Gastroesophageal sphincter (tissue), 4 donors: ENCODE measurements at regions not wholly inside any gene's neighbourhood (a gene's known extent, or its start where the extent isn't known, plus 50 kb on each side); places are given as distances from the start of the nearest gene placed in this dataset.

ENCODE experiments used
- ATAC-seq: fragments of 150-250 bp; one replicate; pipeline ENCODE4 v1.9.1; 2016; ENCODE audit warnings: mild to moderate bottlenecking, moderate library complexity
- H3K27ac ChIP-seq, 4 donors: fragments of 200-600 bp; sonication (generic) in 3 of 4; 1 replicate in 3 of 4; 2 replicates in 1 of 4; pipeline ENCODE4 v1.5.1; 2016 to 2019
- H3K27me3 ChIP-seq: fragments of 200-600 bp; sonication (generic); one replicate; pipeline ENCODE4 v1.5.1; 2019
- H3K36me3 ChIP-seq, 2 donors: fragments of 200-600 bp; sonication (generic); one replicate each; pipeline ENCODE4 v1.5.1; 2019; ENCODE audit warnings: control low read depth in 1 of 2
- H3K4me1 ChIP-seq, 3 donors: fragments of 200-600 bp; sonication (generic); 1 replicate in 2 of 3; 2 replicates in 1 of 3; pipeline ENCODE4 v1.5.1; 2016 to 2019; ENCODE audit warnings: control low read depth in 2 of 3
- H3K4me3 ChIP-seq, 2 donors: fragments of 200-600 bp; sonication (generic); one replicate each; pipeline ENCODE4 v1.5.1; 2019; ENCODE audit warnings: mild to moderate bottlenecking in 1 of 2, moderate library complexity in 1 of 2
- H3K9me3 ChIP-seq, 3 donors: fragments of 200-600 bp; sonication (generic); one replicate each; pipeline ENCODE4 v1.5.1; 2017 to 2019; ENCODE audit warnings: control low read depth in 2 of 3
- EP300 ChIP-seq: sonication (generic); formaldehyde crosslinking; IDR thresholded peaks from one replicate; pipeline ENCODE4 v1.6.1; 2017; ENCODE audit warnings: antibody characterized with exemption, mild to moderate bottlenecking
- POLR2A ChIP-seq, 2 donors: fragments of 450-650 bp; IDR thresholded peaks; one replicate each; pipeline ENCODE4 v1.6.1; 2017; ENCODE audit warnings: antibody characterized with exemption in 2 of 2, mild to moderate bottlenecking in 2 of 2, moderate library complexity in 1 of 2
- POLR2AphosphoS5 ChIP-seq: sonication (generic); formaldehyde crosslinking; IDR thresholded peaks from one replicate; pipeline ENCODE4 v1.6.1; 2017; ENCODE audit warnings: antibody characterized with exemption
- WGBS, 2 donors: methylation state at CpG; one replicate each; pipeline ENCODE4 v1.1.5; 2018; ENCODE audit warnings: low coverage in 1 of 2; 5-methylcytosine and 5-hydroxymethylcytosine counted together
- TF ChIP-seq, protein P1 (sequence below), 4 experiments: fragments of 200-600 bp in 2 of 4; fragments of 450-650 bp in 2 of 4; sonication (generic) in 1 of 4; IDR thresholded peaks; one replicate each; pipeline ENCODE4 v1.5.1; 2017 to 2019; ENCODE audit warnings: antibody characterized with exemption in 4 of 4, mild to moderate bottlenecking in 2 of 4, moderate library complexity in 2 of 4

DNA sequence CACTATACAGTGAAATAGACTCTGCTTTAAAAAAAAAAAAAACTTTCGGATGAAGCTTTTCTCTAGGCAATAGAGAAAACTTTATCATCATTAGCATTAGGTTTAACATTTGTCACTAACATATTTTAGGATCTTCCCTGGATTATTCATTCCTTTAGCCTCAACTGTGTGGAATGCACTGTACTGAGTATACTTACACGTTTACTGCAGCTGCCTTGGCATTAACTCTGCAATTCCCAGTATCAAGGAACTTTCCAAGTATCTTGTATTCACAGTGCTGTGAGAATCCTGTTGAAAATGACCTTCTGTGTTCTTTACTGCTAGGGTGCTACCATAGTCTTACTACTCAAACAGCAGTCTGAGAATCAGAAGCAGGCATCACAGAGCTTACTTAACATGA is 328.2 kb upstream of the COL3A1 start:
- no peaks in the 10 kb centered on the region for H3K9me3 ChIP-seq
- H3K4me1 ChIP-seq, result no peaks in the 10 kb centered on the region
- no peaks in the 10 kb centered on the region for H3K36me3 ChIP-seq
- no peak overlapping the region for H3K4me3 ChIP-seq
- WGBS, 2 donors, result 12% methylated on average over 2 of the region's 2 CpGs
- TF ChIP-seq POLR2AphosphoS5 (no peak), POLR2A (IDR thresholded peaks at IDR 0.05) (no peak), EP300 (no peak)
- TF ChIP-seq, protein P1, sequence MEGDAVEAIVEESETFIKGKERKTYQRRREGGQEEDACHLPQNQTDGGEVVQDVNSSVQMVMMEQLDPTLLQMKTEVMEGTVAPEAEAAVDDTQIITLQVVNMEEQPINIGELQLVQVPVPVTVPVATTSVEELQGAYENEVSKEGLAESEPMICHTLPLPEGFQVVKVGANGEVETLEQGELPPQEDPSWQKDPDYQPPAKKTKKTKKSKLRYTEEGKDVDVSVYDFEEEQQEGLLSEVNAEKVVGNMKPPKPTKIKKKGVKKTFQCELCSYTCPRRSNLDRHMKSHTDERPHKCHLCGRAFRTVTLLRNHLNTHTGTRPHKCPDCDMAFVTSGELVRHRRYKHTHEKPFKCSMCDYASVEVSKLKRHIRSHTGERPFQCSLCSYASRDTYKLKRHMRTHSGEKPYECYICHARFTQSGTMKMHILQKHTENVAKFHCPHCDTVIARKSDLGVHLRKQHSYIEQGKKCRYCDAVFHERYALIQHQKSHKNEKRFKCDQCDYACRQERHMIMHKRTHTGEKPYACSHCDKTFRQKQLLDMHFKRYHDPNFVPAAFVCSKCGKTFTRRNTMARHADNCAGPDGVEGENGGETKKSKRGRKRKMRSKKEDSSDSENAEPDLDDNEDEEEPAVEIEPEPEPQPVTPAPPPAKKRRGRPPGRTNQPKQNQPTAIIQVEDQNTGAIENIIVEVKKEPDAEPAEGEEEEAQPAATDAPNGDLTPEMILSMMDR (IDR thresholded peaks at IDR 0.05), result no peak
- H3K27ac ChIP-seq, result no peak overlapping the region
- H3K27me3 ChIP-seq, result no peaks in the 10 kb centered on the region
- ATAC-seq, result no peak

- TF ChIP-seq, protein P1 (IDR thresholded peaks at IDR 0.05), result no peak
- TF ChIP-seq EP300, result no peak
- TF ChIP-seq POLR2AphosphoS5, result no peak
- no peak for TF ChIP-seq POLR2A (IDR thresholded peaks at IDR 0.05)
- Histone ChIP-seq H3K27me3 (no peaks in the 10 kb centered on the region), H3K4me1 (no peaks in the 10 kb centered on the region), H3K4me3 (no peak overlapping the region), H3K9me3 (no peaks in the 10 kb centered on the region), H3K36me3 (no peaks in the 10 kb centered on the region), H3K27ac (no peak overlapping the region)
- WGBS, 2 donors, result 70 to 72% methylated on average over 3 of the region's 3 CpGs
- no peak for ATAC-seq
These were observed 326.6 kb upstream of the COL3A1 start for GRCh38 chr2:188647430-188648070.

DNA sequence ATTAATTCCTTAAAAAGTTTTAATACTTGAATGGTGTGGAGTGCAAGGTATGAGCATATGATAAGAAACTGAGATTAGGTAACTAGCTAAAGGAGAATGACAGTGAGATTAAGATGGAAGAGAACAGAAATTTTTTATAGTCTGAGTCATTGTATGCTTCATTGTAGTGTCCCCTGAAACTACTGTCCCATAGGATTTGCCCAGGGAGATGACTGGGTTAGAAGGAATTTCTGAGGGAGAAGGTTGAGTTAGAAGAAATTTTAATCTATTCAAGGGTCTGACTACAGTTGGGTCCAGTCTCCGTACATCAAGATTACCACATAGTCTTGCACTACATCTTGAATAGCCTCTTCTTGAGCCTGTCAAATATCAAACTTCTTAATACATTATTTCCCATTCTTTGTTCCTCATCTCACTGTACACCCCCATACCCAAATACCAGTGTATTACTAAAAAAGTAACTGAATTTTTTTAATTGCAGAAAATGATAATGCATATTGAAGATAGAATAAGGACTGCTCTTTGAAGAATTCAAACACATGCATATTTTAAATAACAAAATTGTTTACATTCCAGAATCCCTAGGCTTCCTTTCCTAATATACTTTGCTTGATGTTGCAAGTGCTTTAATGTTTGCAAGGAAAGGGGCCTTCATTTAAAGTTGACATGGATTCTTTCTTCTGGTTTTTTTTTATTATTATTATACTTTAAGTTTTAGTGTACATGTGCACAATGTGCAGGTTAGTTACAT is 314.3 kb upstream of the COL3A1 start:
- 77 to 100% methylated on average over 1 of the region's 1 CpG for WGBS, 2 donors
- Histone ChIP-seq H3K4me1 (no peaks in the 10 kb centered on the region), H3K9me3 (no peaks in the 10 kb centered on the region), H3K27ac (no peak overlapping the region), H3K27me3 (no peaks in the 10 kb centered on the region), H3K36me3 (no peaks in the 10 kb centered on the region), H3K4me3 (no peak overlapping the region)
- no peak for ATAC-seq
- TF ChIP-seq, protein P1 (IDR thresholded peaks at IDR 0.05), result no peak
- TF ChIP-seq POLR2A (IDR thresholded peaks at IDR 0.05) (no peak), POLR2AphosphoS5 (no peak), EP300 (no peak)

- H3K27ac ChIP-seq, result no peak overlapping the region
- peaks cover 0 to 9% (median 0%) of the 10 kb centered on the region in 3 donors for H3K4me1 ChIP-seq
- H3K27me3 ChIP-seq, result no peaks in the 10 kb centered on the region
- no peaks in the 10 kb centered on the region for H3K9me3 ChIP-seq
- H3K4me3 ChIP-seq, result no peak overlapping the region
- 63 to 65% methylated on average over 2 of the region's 2 CpGs for WGBS, 2 donors
- ATAC-seq, result no peak
- no peaks in the 10 kb centered on the region for H3K36me3 ChIP-seq
- TF ChIP-seq, protein P1 (IDR thresholded peaks at IDR 0.05), result no peak
- TF ChIP-seq POLR2A (IDR thresholded peaks at IDR 0.05), result no peak
- TF ChIP-seq EP300, result no peak
- no peak for TF ChIP-seq POLR2AphosphoS5
These were observed 310.9 kb upstream of the COL3A1 start for GRCh38 chr2:188663301-188663700.

DNA sequence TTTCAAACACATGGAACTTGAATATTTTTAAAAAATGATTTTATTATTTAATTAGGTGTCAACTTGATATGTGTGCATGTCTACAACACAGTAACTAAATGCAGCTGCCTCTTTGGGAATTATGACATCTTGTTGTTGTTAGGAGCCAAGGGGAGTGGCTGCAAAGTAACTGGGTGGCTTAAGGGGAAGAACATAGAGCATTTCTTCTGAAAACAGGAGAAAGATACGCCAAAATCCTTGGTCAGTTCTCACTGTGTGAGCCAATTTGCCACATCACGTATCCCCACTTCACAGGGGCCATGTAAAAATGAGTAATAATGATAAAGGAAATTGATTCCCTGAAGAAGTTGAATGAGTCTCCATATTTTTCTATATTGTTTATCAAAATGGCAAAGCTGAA is 309.8 kb upstream of the COL3A1 start:
- H3K4me3 ChIP-seq, result no peak overlapping the region
- H3K4me1 ChIP-seq, result peaks cover 0 to 10% (median 0%) of the 10 kb centered on the region in 3 donors
- H3K36me3 ChIP-seq, result no peaks in the 10 kb centered on the region
- TF ChIP-seq EP300 (no peak), POLR2AphosphoS5 (no peak), POLR2A (IDR thresholded peaks at IDR 0.05) (no peak)
- TF ChIP-seq, protein P1 (IDR thresholded peaks at IDR 0.05), result no peak
- WGBS, 2 donors, result 50 to 67% methylated on average over 2 of the region's 2 CpGs
- H3K27ac ChIP-seq, result no peak overlapping the region
- no peaks in the 10 kb centered on the region for H3K27me3 ChIP-seq
- no peaks in the 10 kb centered on the region for H3K9me3 ChIP-seq
- peak; percentile 76 for ATAC-seq
